ENCODE measurements at regions not wholly inside any gene's neighbourhood (a gene's known extent, or its start where the extent isn't known, plus 50 kb on each side); places are given as distances from the start of the nearest gene placed in this dataset.
"Not testable (repeated sequence)": the region's sequence is repeated elsewhere in the genome, so short reads cannot be mapped to it uniquely, and the experiment has no call there.

DNA sequence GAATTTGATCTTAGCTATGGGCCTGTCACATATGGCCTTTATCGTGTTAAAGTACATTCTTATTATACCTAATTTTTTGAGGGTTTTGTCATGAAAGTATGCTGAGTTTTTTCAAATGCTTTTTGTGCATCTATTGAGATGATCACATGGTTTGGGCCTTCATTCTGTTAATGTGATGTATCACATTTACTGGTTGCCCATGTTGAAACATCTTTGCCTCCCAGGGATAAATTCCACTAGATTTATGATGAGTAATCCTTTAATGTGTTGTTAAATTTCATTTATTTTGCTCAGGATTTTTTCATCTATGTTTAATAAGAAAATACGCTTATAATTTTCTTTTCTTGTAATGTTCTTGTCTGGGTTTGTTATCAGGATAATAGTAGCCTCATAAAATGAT is 442.0 kb downstream of the MDFIC start:
- in situ Hi-C loops (cut with HindIII; ENCODE audit: low sequenced_read_pairs) = no loop called here

DNA sequence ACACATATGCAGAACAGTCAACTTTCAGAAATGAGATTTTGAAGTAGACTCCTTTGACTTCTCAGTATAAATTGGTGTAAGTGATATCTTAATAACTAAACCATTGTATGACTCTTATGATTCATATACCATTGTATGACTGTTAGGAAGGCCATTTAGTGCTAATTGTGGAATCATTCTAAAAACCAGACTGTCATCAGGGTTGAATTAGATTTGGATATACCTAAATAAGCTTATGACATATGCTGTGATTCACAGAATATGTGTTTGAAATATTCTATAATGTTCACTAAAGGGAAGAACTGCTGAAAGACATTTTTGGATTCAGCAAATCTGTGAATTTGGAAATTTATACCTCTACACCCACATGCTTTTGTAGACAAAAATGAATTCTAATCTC is 438.1 kb downstream of the MDFIC start:
- in situ Hi-C loops (cut with HindIII; ENCODE audit: low sequenced_read_pairs) = no loop called here

DNA sequence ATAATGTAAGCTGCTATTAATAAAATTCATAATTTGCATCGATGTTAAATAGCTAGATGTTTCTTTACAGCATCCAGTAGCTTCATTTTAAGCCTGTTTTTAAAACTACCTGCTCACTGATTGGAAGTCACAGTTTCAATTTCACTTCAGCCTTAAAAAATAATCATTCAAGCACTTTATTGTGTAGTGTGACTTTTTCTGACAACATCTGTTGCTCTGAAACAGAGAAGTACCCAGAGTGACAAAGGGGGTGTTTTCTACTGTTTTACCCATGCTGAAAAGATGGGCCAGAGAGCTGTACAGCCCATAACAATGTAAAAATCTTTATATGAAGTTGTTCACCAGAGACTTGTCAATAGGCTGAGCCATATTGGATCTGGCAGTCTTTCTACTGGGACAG is 437.2 kb downstream of the MDFIC start:
- in situ Hi-C loops (cut with HindIII; ENCODE audit: low sequenced_read_pairs) = no loop called here

DNA sequence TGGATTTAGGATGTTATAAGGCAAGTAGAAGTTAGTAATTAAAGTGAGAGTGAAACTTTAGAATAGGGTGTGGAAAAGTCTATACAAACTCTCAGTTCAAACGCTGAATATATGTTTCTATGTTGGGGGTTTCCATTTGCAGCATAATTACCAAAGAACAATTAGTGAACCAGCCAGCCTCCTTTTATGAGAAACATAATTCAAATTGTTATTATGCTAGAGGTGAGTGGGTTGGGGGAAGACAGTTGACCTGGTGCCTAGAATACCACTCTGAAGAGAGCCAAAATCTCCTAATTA is 435.8 kb downstream of the MDFIC start:
- in situ Hi-C loops (cut with HindIII; ENCODE audit: low sequenced_read_pairs) = no loop called here

DNA sequence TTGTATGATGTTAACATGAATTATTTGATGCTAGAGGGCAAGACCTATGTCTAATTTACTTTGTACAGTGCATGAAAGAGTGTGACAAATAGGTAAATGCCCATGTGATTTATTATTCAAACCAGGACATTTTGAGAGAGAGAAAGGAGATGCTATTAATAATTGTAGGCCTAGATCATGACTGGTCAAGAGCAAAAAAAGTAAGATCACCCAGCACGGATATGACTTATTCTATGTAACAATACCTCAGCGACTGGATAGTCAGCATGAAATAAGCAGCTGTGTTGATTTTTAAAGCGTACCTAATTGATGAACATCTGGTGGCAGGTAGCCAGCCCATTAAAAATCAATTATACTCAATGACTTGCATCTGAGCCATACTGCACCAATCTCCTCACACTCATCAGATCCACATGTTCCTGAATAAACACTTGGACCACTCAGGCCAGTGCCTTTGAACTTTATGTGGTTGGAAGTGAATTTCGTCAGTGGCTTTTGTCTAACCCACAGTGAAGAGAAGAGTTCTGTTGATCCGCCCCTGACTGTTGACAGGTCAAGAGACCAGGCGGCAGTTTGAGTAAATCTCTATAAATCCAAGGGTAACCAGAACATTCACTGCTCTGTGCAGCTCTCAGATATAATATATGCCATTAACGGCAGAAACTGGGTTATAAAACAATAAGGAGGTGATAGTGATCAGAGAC is 435.3 kb downstream of the MDFIC start:
- in situ Hi-C loops (cut with HindIII; ENCODE audit: low sequenced_read_pairs) = no loop called here

DNA sequence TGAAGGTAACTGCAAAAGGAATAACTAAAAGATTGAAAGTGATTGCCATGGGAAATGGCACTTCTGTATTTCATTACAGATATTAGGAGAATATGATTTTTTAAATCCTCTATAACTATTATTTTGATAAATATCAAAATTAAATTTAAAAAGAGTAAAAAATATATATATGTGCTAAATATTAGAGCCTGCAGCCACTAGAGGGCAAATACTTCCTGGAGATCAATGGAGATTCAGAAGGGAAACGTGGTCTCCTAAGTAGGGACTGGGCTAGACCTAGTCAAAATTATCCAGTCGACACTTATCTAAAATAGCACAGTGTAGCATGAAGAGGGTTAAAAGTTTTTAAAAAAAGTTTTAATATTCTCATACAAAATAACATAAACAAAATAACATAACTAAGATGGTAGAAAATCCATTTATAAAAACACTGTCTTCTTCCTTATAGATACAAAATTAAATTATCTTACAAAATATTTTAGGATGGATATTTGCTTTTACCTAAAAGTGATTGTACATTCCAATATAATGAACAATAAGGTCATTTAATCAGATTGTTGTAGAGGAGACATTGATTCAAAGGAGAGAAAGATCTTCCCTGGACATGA is 434.3 kb downstream of the MDFIC start:
- in situ Hi-C loops (cut with HindIII; ENCODE audit: low sequenced_read_pairs) = no loop called here

DNA sequence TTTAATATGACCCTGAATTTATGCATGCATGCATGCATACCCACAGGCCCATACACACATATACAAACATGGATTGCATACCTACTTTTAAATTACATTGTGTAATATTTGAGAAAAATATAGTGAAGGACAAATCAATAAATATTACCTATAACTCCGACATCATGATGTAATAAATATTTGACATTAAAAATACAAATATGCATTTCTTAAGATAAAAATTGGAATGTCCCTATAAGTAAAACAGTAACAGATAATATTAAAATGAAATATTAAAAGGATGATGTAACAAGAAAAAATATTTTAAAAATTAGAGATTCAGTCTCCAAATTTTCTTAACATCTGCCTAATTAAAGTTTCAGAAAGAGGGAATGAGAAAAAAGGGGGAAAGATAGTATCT is 433.0 kb downstream of the MDFIC start:
- in situ Hi-C loops (cut with HindIII; ENCODE audit: low sequenced_read_pairs) = no loop called here

DNA sequence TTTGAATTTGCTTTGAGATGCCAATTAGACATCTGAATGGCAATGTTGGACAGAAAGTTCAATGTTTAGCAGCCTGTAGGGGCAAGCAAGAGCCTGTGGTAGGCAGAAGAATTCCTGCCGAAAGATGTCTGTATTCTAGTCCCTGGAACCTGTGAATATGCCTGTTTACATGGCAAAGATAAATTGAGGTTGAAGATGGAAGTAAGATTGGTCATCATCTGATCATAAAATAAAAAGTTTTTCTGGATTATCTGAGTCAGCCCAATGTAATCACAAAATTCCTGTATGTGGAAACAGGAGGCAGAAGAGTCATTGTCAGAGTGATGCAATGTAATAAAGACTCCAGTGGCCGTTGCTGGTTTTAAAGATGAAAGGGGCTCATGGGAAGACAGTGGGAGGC is 430.5 kb downstream of the MDFIC start:
- in situ Hi-C loops (cut with HindIII; ENCODE audit: low sequenced_read_pairs) = no loop called here

DNA sequence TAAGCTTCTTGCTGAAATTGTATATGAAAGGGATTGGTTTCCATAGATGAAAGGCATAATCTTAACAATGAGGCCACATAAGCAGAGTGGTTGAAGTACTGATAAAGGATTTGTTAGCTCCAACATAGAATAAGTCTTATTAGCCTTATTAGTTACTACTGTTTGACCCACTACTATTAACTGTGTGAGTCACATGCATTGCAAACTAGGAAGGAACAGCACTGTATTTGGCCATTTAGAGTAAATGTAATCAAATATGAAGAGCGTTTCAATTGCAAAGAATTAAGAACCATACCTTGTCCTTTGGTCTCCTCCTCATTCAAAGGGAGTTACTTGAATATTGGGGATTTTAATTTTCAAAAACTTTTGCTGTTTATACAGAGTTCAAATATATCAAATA is 428.9 kb downstream of the MDFIC start:
- in situ Hi-C loops (cut with HindIII; ENCODE audit: low sequenced_read_pairs) = no loop called here

DNA sequence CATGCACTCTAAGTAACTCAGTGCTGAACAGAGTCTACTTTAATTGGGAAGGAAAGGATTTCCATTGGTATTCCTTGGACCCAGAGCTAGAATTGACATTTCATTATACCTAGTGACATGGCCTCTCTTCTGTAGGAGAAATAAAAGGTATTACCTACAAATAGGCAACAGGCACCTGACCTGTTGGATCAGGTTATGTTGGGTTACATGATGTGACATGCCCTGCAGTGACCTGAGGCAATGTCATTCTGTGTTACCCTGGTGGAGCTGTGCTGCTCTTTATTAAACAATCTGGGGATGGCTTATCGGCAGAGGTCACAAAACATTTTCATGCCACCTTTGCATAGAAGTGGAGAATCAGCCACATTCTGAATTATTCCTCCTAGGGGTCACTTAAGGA is 427.7 kb downstream of the MDFIC start:
- in situ Hi-C loops (cut with HindIII; ENCODE audit: low sequenced_read_pairs) = no loop called here

DNA sequence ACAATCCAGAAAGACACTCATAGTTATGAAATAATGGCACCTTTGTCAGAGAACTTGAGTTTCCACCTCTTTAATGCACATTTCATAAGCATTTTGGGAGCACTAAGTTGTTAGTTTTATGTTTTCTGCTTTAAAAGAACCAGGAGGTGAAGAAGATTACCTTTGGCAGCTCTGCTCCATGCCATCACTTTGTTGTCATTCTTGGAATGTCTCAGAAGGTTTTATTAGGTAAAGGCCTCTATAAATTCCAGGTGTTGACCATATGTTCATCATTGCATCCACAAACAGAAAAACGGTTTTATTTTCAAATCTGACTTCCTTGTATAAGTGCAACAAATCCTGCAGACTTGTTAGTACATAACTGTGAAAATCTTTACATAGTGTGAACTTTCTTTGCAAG is 424.8 kb downstream of the MDFIC start:
- in situ Hi-C loops (cut with HindIII; ENCODE audit: low sequenced_read_pairs) = no loop called here

DNA sequence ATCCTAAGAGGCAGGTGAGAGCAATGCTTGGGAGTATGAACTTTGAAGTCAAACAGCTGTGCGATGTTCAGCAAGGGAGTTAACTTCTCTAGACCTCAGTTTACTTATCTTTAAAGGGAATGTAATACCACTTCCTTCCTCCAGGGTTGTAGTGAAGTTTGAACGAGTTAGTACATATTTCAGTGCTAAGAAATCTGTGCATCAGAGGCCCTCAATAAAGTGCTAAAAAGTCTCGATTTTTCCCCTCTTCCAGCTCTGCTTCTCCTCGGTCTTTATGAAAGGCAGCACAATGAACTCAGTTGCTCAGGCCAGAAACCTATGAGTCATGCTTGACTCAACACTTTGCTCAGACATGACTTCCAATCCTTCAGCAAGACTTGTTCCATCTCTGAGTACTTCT is 418.9 kb downstream of the MDFIC start:
- in situ Hi-C loops (cut with HindIII; ENCODE audit: low sequenced_read_pairs) = no loop called here

DNA sequence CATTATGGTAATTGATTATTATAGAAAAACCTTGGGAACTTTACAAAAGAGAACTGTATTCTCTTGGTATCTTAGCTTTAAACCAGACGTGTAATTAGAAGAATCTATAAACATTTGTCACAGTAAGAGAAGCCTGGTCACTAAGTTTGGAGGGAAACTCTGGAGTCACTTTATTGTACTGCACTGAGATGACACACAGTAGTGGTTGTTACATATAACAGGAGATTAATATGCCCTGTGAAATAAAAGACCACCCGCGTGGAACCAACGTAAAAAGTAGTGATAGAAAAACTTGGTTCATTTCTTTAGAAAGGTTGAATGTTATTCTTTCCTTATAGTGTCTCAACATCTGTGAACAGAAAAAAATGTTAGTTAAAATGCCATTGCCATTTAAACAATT is 416.1 kb downstream of the MDFIC start:
- in situ Hi-C loops (cut with HindIII; ENCODE audit: low sequenced_read_pairs) = no loop called here

DNA sequence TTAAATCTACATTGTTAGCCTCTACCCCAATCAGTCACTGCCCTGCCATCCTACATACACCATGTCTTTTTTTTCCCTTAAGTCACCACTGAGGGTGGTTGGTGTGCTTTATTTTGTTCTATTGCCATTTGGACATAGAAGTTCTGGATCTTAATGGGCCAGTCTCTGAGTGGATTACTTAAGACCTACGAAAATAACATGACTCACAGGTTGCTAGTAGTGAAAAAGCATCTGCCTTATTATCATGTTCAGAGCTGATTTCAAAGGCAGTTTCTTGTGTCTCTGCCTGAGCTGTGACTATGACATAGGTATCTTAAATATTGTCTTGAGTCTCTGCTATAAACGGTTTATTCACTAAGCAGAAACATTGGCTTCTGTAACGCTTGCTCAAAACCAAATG is 410.8 kb downstream of the MDFIC start:
- in situ Hi-C loops (cut with HindIII; ENCODE audit: low sequenced_read_pairs) = no loop called here

DNA sequence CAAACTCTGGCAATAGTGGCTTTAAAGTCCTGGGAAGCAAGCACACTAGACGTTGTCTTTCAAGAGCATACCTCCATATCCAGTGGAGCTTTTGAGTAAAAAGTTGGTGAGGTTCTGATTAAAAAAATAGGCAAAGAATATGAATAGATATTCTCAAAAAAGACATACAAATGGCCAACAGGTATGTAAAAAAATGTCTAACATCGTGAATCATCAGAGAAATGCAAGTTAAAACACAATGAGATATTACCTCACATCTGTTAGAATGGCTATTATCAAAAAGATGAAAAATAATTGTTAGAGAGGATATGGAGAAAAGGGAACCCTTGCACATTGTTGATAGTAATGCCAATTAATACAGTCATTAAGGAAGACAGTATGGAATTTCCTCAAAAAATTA is 407.1 kb downstream of the MDFIC start:
- in situ Hi-C loops (cut with HindIII; ENCODE audit: low sequenced_read_pairs) = no loop called here

DNA sequence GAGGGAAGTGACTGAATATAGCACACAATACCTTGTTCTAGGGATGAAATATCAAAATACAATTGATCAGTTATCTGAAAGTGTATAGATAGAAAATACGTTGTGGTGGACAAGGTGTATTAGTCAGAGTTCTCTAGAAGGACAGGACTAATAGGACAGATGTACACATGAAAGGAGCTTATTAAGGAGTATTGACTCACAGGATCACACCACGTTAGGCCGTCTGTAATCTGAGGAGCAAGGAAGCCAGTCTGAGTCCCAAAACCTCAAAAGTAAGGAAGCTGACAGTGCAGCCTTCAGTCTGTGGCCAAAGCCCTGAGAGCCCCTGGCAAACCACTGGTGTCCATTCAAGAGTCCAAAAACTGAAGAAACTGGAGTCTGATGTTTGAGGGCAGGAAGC is 406.1 kb downstream of the MDFIC start:
- in situ Hi-C loops (cut with HindIII; ENCODE audit: low sequenced_read_pairs) = no loop called here

DNA sequence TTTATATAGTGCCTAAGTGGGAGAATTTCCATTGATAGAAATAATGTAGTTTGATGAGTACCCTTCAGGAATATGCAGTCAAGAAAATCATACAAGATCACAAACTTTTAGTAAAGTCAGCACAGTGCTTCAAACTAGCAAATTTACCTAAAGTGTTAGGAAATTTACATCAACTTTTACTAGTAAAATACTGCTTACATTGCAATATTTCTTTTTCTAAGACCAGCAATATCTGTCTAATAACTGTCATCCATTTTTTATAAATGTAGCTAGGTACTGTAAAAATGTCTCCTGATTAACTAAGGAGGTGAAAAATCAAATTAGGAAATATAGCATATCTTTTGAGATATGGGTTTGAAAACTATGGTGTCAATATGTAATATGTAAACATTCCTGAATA is 405.4 kb downstream of the MDFIC start:
- in situ Hi-C loops (cut with HindIII; ENCODE audit: low sequenced_read_pairs) = no loop called here

DNA sequence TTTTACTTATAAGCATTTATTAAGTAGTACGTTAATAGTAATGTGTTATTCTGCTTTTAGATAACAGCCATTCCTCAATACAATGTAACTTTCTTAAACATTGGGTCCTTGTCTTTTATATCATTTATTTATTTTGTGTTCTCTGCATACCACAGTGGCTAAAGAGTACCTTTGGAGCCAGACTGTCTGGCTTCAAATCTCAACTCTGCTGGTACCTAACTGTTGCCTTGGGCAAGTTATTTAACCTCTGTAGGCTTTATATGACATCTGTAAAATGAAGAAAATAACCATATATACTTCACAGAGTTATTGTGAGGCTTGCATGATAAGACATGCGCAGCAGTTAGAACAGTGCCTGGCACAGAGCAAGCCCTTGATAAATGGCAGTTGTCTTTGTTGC is 397.6 kb downstream of the MDFIC start:
- in situ Hi-C loops (cut with HindIII; ENCODE audit: low sequenced_read_pairs) = no loop called here

DNA sequence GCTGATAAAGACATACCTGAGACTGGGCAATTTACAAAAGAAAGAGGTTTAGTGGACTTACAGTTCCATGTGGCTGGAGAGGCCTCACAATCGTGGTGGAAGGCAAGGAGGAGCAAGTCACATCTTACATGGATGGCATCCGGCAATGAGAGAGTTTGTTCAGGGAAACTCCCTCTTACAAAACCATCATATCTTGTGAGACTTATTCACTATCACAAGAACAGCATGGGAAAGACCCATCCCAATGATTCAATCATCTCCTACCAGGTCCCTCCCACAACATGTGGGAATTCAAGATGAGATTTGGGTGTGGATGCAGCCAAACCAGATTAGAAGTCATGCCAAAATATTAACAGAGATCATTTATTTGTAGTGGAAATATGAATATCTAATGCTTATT is 388.4 kb downstream of the MDFIC start:
- in situ Hi-C loops (cut with HindIII; ENCODE audit: low sequenced_read_pairs) = not testable (repeated sequence)

DNA sequence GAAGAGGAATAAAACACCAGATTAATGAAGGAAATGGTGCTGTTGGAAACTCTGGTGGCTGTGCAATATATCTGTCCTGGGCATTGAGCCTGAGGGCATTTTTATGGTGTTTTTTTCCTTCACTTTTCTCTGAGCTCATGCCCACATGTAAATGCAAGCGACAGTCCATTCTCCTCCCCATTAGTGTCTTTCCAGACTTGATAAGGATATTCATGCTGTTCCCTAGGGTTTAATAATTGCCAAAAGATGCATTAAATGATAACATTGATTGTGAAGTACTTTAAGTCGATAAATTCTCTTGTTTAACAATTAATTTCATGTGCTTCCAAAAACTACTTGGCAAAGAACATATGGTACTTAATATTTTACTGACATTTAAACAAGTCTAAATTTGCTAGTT is 384.7 kb downstream of the MDFIC start:
- in situ Hi-C loops (cut with HindIII; ENCODE audit: low sequenced_read_pairs) = no loop called here

DNA sequence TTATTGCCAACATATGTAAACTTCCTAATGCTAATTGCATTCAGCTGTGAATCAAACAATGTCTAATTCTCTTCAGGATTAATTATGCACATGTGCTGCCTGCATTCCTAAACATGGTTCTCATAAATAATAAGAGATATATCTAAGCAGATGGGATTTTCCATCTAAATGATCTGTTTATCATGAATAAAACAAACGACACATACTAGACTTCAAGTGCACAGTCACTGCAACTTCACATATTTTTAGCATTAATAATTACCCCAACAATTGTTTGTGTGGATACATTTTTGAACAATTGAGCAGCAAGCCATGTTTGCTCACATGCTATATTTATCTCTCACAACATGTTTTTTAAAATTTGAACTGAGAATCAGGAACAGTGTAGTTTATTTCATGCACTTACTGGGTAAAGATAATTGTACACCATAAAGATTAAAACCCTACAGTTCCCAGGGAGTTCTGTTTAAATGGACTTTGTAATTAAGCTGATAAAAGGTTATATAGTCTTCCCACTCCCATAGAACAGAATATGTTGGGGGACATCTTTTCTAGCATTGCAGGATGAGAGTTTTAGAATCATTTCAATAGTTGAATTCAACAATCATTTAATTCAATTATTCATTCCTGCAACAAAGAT is 378.5 kb downstream of the MDFIC start:
- in situ Hi-C loops (cut with HindIII; ENCODE audit: low sequenced_read_pairs) = no loop called here

DNA sequence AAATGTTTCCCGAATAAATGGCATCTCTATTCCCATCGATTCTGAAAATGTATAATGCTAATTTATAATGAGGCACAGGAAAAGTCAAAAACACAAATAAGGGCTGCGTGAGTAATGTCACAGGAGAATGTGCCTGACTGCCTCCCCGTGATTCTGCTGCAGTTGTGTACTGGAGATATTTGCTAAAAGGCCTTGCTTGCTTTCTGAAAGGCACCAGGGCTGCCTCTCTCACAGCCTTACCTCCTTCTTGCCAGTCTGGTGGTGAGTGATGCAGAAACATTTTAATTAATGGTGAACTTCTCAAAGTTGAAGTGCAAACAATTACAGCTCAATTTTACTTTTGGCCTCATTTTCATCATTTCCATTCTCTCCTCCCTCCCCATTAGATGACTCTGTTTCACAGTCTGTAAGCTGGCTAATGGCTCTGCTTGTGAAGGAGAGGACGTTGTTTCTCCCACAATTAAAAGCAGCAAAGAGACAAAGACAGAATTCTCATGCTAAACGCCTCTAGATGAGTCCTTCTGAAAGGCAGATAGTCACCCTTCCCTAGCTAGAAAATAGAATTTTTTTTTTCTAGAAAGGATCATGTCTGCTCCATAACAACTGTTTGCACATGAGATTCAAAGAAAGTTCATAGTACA is 377.6 kb downstream of the MDFIC start:
- in situ Hi-C loops (cut with HindIII; ENCODE audit: low sequenced_read_pairs) = no loop called here
